CD8-positive, alpha-beta memory T cell (primary cell): ENCODE measurements at regions not wholly inside any gene's neighbourhood (a gene's known extent, or its start where the extent isn't known, plus 50 kb on each side); places are given as distances from the start of the nearest gene placed in this dataset.
A peak's percentile ranks its signal among the peaks of the same experiment; 100 is the strongest.

Source experiments
- CTCF ChIA-PET: fragments of 350-600 bp; sonication (Branson Sonifier 250); formaldehyde crosslinking; loops from one replicate; lab custom pipeline; 2021; ENCODE audit warnings: antibody characterized with exemption; lab: Charles Lee
- POLR2A ChIA-PET: fragments of 350-600 bp; sonication (Branson Sonifier 250); formaldehyde crosslinking; loops from one replicate; lab custom pipeline; 2021; ENCODE audit warnings: antibody characterized with exemption; lab: Charles Lee
- DNase-seq, 5 donors: peaks; one replicate each; pipeline versions ENCODE4 v3.0.0 to v3.0.0-alpha.2; 2020 to 2022; ENCODE audit warnings: mixed read lengths in 1 of 5
- H3K27ac ChIP-seq: one replicate; pipeline ENCODE4 v1.7.0; 2013; ENCODE audit warnings: low read depth, mild to moderate bottlenecking, low read length, moderate library complexity
- H3K27me3 ChIP-seq: 2 replicates; pipeline ENCODE4 v1.7.0; 2013; ENCODE audit warnings: low read length, mild to moderate bottlenecking; ENCODE audit not compliant: insufficient read depth, poor library complexity, severe bottlenecking
- H3K36me3 ChIP-seq: 2 replicates; pipeline ENCODE4 v1.7.0; 2013; ENCODE audit warnings: mild to moderate bottlenecking, low read length, moderate library complexity; ENCODE audit not compliant: insufficient read depth
- H3K4me1 ChIP-seq: 2 replicates; pipeline ENCODE4 v1.7.0; 2013; ENCODE audit warnings: mild to moderate bottlenecking, low read length, moderate library complexity; ENCODE audit not compliant: insufficient read depth
- H3K4me3 ChIP-seq: 2 replicates; pipeline ENCODE4 v1.7.0; 2013; ENCODE audit warnings: mild to moderate bottlenecking, low read length
- H3K9me3 ChIP-seq: 2 replicates; pipeline ENCODE4 v1.7.0; 2013; ENCODE audit warnings: mild to moderate bottlenecking, low read length
- H3K27ac Mint-ChIP-seq, 8 donors: one replicate each; pipeline ENCODE4 v1.8.0; 2020 to 2021; ENCODE audit warnings: mixed read lengths in 8 of 8, mild to moderate bottlenecking in 6 of 8, inconsistent platforms in 3 of 8, moderate library complexity in 3 of 8
- H3K27me3 Mint-ChIP-seq, 2 donors: one replicate each; pipeline ENCODE4 v1.8.0; 2020 to 2021; ENCODE audit warnings: mixed read lengths in 2 of 2, mild to moderate bottlenecking in 1 of 2, moderate library complexity in 1 of 2
- H3K36me3 Mint-ChIP-seq, 3 donors: one replicate each; pipeline ENCODE4 v1.8.0; 2020 to 2021; ENCODE audit warnings: mixed read lengths in 3 of 3, inconsistent platforms in 1 of 3, mild to moderate bottlenecking in 1 of 3
- H3K4me1 Mint-ChIP-seq, 3 donors: one replicate each; pipeline ENCODE4 v1.8.0; 2020 to 2021; ENCODE audit warnings: mixed read lengths in 3 of 3, inconsistent platforms in 1 of 3, mild to moderate bottlenecking in 1 of 3
- H3K4me3 Mint-ChIP-seq, 7 donors: one replicate each; pipeline ENCODE4 v1.8.0; 2020 to 2021; ENCODE audit warnings: mixed read lengths in 7 of 7, mild to moderate bottlenecking in 6 of 7, moderate library complexity in 4 of 7, inconsistent platforms in 2 of 7
- H3K9me3 Mint-ChIP-seq, 5 donors: one replicate each; pipeline ENCODE4 v1.8.0; 2020 to 2022; ENCODE audit warnings: mixed read lengths in 5 of 5, mild to moderate bottlenecking in 3 of 5, moderate library complexity in 2 of 5, inconsistent platforms in 1 of 5

DNA sequence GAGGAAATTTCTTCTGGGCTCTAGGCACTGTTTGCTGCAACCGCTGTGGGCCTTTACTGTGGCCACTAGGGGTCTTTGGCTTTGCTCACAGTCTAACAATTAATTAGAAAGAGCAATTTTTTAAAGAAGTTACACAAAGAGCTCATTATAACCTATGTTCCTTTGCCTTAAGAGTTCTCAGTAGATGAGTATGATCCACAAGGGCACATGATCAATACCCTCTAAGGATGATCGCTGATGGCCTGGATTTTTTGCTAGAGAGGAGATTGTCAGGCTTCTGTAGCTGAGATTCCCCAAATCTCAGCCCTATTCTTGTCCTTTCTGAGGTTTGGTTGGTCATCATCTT, 80.8 kb upstream of the RHOBTB1 start:
- ChIA-PET POLR2A (no interaction called here), CTCF (interaction anchor here (1.1 kb wide), 1 partner anchor 12 kb away, joined by 3 read pairs; no protein-coding TSS in a partner anchor)
- DNase-seq: no peak

DNA sequence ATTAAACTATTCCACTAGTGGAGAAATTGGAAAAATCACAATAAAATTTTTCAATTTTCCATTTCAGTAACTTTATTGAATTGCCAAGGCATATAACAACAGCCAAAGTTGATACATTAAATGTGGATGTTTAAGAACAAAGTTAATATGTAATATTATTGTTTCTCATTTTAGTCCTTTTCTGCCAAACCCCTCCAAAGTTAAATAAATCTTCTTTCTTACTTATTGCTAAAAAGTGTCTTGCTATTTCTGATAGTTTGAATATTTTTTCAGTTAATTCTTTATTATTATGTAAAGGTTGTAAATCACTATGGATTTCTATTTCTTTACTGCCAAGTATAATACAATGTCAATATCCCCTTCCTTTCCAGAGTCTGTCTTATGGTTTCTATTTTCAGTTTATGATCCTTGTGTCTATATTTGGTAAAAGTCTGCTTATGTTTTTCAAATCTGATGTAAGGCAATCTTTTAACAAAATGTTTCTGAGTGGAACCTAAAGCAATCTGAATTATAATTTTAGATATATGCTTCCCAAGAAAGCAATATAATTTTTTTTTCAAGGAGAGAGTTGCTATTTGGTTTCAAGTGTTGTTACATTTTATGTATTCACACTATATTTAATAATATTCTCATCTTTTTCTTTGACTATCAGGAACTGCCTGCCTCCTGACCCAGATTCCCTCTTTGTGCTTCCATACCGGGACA, 80.3 kb upstream of the RHOBTB1 start:
- Mint-ChIP-seq H3K4me3 (no peak overlapping the region), H3K9me3 (no peaks in the 10 kb centered on the region), H3K27ac (no peak overlapping the region), H3K36me3 (no peaks in the 10 kb centered on the region), H3K4me1 (no peaks in the 10 kb centered on the region), H3K27me3 (peaks cover 5 to 10% of the 10 kb centered on the region in 2 donors)
- Histone ChIP-seq H3K9me3 (no peaks in the 10 kb centered on the region), H3K36me3 (no peaks in the 10 kb centered on the region), H3K27ac (no peak overlapping the region), H3K4me1 (no peaks in the 10 kb centered on the region), H3K27me3 (no peaks in the 10 kb centered on the region), H3K4me3 (no peak overlapping the region)
- ChIA-PET CTCF (interaction anchor here (1.1 kb wide), 1 partner anchor 11 kb away, joined by 3 read pairs; no protein-coding TSS in a partner anchor), POLR2A (no interaction called here)
- DNase-seq: no peak

More for the DNA sequence above, 80.8 kb upstream of the RHOBTB1 start:
- H3K4me3 Mint-ChIP-seq: no peak overlapping the region
- H3K27me3 Mint-ChIP-seq: peaks cover 5 to 10% of the 10 kb centered on the region in 2 donors
- H3K27me3 ChIP-seq: no peaks in the 10 kb centered on the region
- no peak overlapping the region for H3K27ac ChIP-seq
- H3K4me1 ChIP-seq: no peaks in the 10 kb centered on the region
- no peak overlapping the region for H3K4me3 ChIP-seq
- no peaks in the 10 kb centered on the region for H3K9me3 Mint-ChIP-seq
- H3K9me3 ChIP-seq: no peaks in the 10 kb centered on the region
- H3K36me3 ChIP-seq: no peaks in the 10 kb centered on the region
- H3K36me3 Mint-ChIP-seq: no peaks in the 10 kb centered on the region
- no peaks in the 10 kb centered on the region for H3K4me1 Mint-ChIP-seq
- no peak overlapping the region for H3K27ac Mint-ChIP-seq

DNA sequence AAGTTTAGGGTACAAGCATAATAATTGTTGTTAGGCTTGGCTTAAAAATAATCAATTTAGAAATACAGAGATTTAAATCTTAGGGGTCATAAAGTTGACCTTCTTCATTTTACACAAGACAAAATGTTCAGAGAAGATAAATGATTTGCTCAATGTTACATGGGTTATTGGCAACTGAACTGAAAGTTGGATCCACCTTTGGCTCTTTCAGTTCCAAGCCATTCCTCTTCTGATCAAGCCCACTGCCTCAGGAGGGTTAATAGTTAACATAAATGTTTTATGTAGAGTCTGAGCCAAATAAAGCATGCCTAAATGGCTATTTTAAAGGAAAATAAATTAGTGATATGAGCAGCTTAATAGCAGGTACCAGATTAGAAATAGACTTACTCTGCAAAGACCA, 79.1 kb upstream of the RHOBTB1 start:
- H3K9me3 ChIP-seq: no peaks in the 10 kb centered on the region
- H3K36me3 ChIP-seq: no peaks in the 10 kb centered on the region
- H3K36me3 Mint-ChIP-seq: no peaks in the 10 kb centered on the region
- peaks cover 3% of the 10 kb centered on the region in 2 donors for H3K27me3 Mint-ChIP-seq
- no peak overlapping the region for H3K4me3 Mint-ChIP-seq
- no peak overlapping the region for H3K27ac Mint-ChIP-seq
- H3K27me3 ChIP-seq: no peaks in the 10 kb centered on the region
- no peak for DNase-seq
- no peaks in the 10 kb centered on the region for H3K4me1 ChIP-seq
- ChIA-PET POLR2A (no interaction called here), CTCF (no interaction called here)
- no peak overlapping the region for H3K27ac ChIP-seq
- H3K4me1 Mint-ChIP-seq: no peaks in the 10 kb centered on the region
- H3K9me3 Mint-ChIP-seq: no peaks in the 10 kb centered on the region
- H3K4me3 ChIP-seq: no peak overlapping the region

DNA sequence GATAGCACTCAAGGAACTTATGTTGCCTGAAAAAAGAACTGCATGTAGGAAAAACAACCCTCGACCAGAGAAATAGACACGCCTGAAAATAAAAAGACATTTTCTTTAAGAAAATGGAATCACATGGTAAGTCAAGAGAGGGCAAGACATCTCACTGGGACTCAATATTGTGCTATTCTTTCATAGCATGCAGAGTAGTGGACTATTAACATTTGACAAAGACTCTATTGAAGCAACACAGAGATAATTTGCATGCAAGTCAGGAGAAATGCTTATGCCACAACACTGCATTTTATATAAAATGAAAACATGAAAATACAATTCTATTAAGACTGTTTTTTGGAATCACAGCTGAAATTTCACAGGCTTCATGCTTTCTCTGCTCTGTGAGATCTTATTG, 77.9 kb upstream of the RHOBTB1 start:
- Mint-ChIP-seq H3K27ac (no peak overlapping the region), H3K27me3 (peaks cover 3% of the 10 kb centered on the region in 2 donors)
- CTCF ChIA-PET: no interaction called here

DNA sequence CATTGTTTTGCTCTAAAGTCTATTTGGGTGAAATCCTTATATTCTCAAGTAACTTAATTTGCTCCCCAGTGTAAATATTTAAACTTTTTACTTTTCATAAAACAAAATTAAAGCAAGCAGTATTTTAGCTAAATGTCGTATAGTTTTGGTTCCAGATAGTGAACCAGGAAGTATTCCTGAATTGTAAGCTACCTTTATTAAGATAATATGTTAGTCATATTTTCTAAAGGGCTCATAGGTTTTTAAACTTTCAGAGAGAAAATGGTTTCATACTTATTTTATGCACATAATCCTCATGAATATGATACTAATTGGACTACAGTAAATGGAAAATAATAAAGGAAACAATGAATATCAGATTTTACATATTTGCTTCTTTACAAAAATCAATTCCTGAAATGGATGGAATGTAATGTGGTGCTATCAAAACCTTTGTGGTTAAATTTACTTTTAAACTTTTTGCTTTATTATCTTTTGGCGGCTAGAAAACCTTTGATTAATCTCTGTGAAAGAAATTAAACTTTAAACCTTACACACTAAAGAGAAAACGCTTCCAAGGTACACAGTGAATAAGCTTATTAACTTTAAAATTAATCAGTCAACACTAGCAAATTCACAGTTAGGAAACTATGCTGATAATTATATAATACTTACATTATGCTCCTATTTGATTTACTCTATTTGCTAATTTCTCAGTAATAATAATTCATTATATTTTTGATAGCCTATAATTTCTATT, 76.6 kb upstream of the RHOBTB1 start:
- CTCF ChIA-PET: no interaction called here
- no peak overlapping the region for H3K4me3 Mint-ChIP-seq
- no peaks in the 10 kb centered on the region for H3K4me1 ChIP-seq

More for the DNA sequence above, 77.9 kb upstream of the RHOBTB1 start:
- Histone ChIP-seq H3K9me3 (no peaks in the 10 kb centered on the region), H3K4me1 (no peaks in the 10 kb centered on the region), H3K27ac (no peak overlapping the region), H3K27me3 (no peaks in the 10 kb centered on the region), H3K4me3 (no peak overlapping the region), H3K36me3 (no peaks in the 10 kb centered on the region)
- DNase-seq: no peak
- Mint-ChIP-seq H3K36me3 (no peaks in the 10 kb centered on the region), H3K4me1 (no peaks in the 10 kb centered on the region), H3K4me3 (no peak overlapping the region), H3K9me3 (no peaks in the 10 kb centered on the region)
- POLR2A ChIA-PET: no interaction called here

DNA sequence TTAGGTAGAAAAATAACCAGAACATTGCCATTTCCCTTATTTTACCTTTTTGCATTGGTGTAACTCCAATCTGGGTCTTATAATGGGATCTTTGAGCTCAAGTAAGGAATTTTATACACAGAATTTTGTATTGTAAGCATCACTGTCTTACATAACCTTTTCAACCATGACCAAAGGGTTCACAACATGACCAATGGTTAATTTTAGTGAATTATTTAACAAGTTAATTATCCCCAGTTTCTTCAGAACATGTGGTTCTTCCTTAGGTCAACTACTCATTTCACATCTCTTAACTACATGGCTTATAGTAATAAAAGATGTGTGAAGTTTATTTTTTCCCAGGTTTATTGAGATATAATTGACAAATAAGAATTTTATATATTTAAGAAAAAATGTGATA, 74.2 kb upstream of the RHOBTB1 start:
- Histone ChIP-seq H3K36me3 (no peaks in the 10 kb centered on the region), H3K4me1 (no peaks in the 10 kb centered on the region), H3K27me3 (no peaks in the 10 kb centered on the region), H3K4me3 (no peak overlapping the region), H3K9me3 (no peaks in the 10 kb centered on the region), H3K27ac (no peak overlapping the region)
- no peak for DNase-seq
- no peaks in the 10 kb centered on the region for H3K9me3 Mint-ChIP-seq
- H3K4me1 Mint-ChIP-seq: no peaks in the 10 kb centered on the region
- peaks cover 2 to 5% of the 10 kb centered on the region in 2 donors for H3K27me3 Mint-ChIP-seq
- CTCF ChIA-PET: no interaction called here
- H3K27ac Mint-ChIP-seq: no peak overlapping the region
- H3K36me3 Mint-ChIP-seq: no peaks in the 10 kb centered on the region
- POLR2A ChIA-PET: no interaction called here
- H3K4me3 Mint-ChIP-seq: no peak overlapping the region

More for the DNA sequence above, 76.6 kb upstream of the RHOBTB1 start:
- Histone ChIP-seq H3K27me3 (no peaks in the 10 kb centered on the region), H3K4me3 (no peak overlapping the region), H3K27ac (no peak overlapping the region), H3K9me3 (no peaks in the 10 kb centered on the region), H3K36me3 (no peaks in the 10 kb centered on the region)
- POLR2A ChIA-PET: no interaction called here
- no peaks in the 10 kb centered on the region for H3K9me3 Mint-ChIP-seq
- peak overlapping the region in 1 of 8 donors; percentile 21 for H3K27ac Mint-ChIP-seq
- no peak for DNase-seq
- no peaks in the 10 kb centered on the region for H3K36me3 Mint-ChIP-seq
- peaks cover 3% of the 10 kb centered on the region in 2 donors for H3K27me3 Mint-ChIP-seq
- no peaks in the 10 kb centered on the region for H3K4me1 Mint-ChIP-seq

DNA sequence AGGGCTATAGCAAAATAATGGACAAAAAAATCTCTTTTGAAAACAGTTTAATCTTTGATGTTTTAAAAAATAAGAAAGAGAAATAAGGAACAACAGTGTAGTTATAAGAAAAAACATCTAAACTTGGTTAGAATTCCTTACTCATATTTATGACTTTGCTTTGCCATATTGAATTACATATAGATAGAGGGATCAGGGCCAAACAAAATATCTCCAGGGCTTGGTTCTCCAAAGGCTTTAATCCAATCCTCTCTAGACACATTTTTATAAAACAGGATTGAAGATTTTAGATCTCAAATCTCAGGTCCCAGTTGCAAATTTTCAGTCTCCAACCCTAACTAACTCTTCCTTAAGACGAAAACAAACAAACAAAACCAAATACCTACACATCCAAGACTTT, 72.6 kb upstream of the RHOBTB1 start:
- POLR2A ChIA-PET: no interaction called here
- no peaks in the 10 kb centered on the region for H3K4me1 ChIP-seq
- no peak overlapping the region for H3K27ac Mint-ChIP-seq
- H3K27me3 ChIP-seq: no peaks in the 10 kb centered on the region
- CTCF ChIA-PET: no interaction called here
- no peak for DNase-seq
- no peaks in the 10 kb centered on the region for H3K36me3 Mint-ChIP-seq
- H3K9me3 Mint-ChIP-seq: no peaks in the 10 kb centered on the region
- no peak overlapping the region for H3K4me3 ChIP-seq
- no peaks in the 10 kb centered on the region for H3K4me1 Mint-ChIP-seq
- peaks cover 3 to 4% of the 10 kb centered on the region in 2 donors for H3K27me3 Mint-ChIP-seq
- no peaks in the 10 kb centered on the region for H3K36me3 ChIP-seq
- no peak overlapping the region for H3K27ac ChIP-seq
- H3K9me3 ChIP-seq: no peaks in the 10 kb centered on the region
- H3K4me3 Mint-ChIP-seq: no peak overlapping the region

DNA sequence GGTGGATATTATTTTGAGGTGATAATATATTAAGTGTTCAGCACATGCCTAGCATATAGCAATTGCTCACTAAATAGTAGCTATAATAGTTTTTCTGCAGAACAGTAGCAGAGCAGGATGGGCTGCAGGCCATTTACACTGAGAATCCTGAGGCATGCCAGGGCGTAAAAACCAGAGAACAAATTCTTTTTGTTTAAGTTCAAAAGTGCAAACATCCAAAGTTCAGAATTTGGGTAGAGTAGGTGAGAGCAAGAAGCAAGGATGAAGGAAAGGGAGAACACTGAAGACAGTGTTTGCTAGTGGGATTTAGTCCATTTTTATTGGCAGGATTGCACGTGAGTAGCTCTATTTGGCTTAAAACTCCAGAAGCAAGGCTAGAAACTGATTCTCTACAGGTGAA, 72.0 kb upstream of the RHOBTB1 start:
- Mint-ChIP-seq H3K27ac (no peak overlapping the region), H3K9me3 (no peaks in the 10 kb centered on the region), H3K27me3 (peaks cover 3 to 8% of the 10 kb centered on the region in 2 donors), H3K4me3 (peak overlapping the region in 1 of 7 donors; percentile 7), H3K4me1 (no peaks in the 10 kb centered on the region), H3K36me3 (no peaks in the 10 kb centered on the region)
- no peak overlapping the region for H3K4me3 ChIP-seq
- no peaks in the 10 kb centered on the region for H3K27me3 ChIP-seq
- ChIA-PET POLR2A (no interaction called here), CTCF (no interaction called here)
- no peaks in the 10 kb centered on the region for H3K9me3 ChIP-seq
- no peak for DNase-seq
- H3K4me1 ChIP-seq: no peaks in the 10 kb centered on the region
- no peaks in the 10 kb centered on the region for H3K36me3 ChIP-seq
- H3K27ac ChIP-seq: no peak overlapping the region
